ENCODE measurements at regions not wholly inside any gene's neighbourhood (a gene's known extent, or its start where the extent isn't known, plus 50 kb on each side); places are given as distances from the start of the nearest gene placed in this dataset.

- Histone ChIP-seq H3K79me2 (ENCODE audit: insufficient read depth, low read length) (no peaks in the 10 kb centered on the region), H3K9ac (ENCODE audit: insufficient read depth, low read depth, low read length) (no peak overlapping the region), H3K27ac (ENCODE audit: extremely low read length, insufficient read depth, low read length) (no peak overlapping the region), H2AFZ (ENCODE audit: low read length) (no peak overlapping the region), H3K9me3 (ENCODE audit: low read length) (no peaks in the 10 kb centered on the region), H4K20me1 (ENCODE audit: insufficient read depth, low read length) (no peaks in the 10 kb centered on the region), H3K4me2 (ENCODE audit: low read depth, low read length) (no peak overlapping the region), H3K4me3 (replicated peaks in 1 of 3; ENCODE audit: insufficient read depth in 1 of 3, low read depth in 2 of 3, low read length in 3 of 3) (no peak overlapping the region), H3K36me3 (replicated peaks in 1 of 2; ENCODE audit: control insufficient read depth in 1 of 2, insufficient read depth in 2 of 2, low read length in 2 of 2) (no peaks in the 10 kb centered on the region), H3K4me1 (ENCODE audit: insufficient read depth, low read length) (no peaks in the 10 kb centered on the region), H3K27me3 (ENCODE audit: control insufficient read depth in 1 of 2, insufficient read depth in 2 of 2, low read length in 2 of 2) (no peaks in the 10 kb centered on the region)
- in situ Hi-C loops (cut with HindIII; ENCODE audit: extremely low pct_ligation_motif_present, low pct_unique_long_range_greater_than_20kb) = no loop called here
- intact Hi-C loops (cut with micrococcal nuclease; ENCODE audit: unreplicated experiment) = no loop called here
- BruUV-seq (replicated peaks) = no TSS peak
- TF ChIP-seq ZNF350 (CRISPR knock-in tag; IDR thresholded peaks at IDR 0.05; ENCODE audit: borderline replicate concordance, low read depth) (no peak), ZBTB7A (CRISPR knock-in tag; IDR thresholded peaks at IDR 0.05) (no peak), NBN (conservative IDR thresholded peaks at IDR 0.05) (no peak), NR2C2 (CRISPR knock-in tag; IDR thresholded peaks at IDR 0.05; ENCODE audit: borderline replicate concordance) (no peak), RFXANK (CRISPR knock-in tag; IDR thresholded peaks at IDR 0.05) (no peak), ZMYM3 (CRISPR knock-in tag; IDR thresholded peaks at IDR 0.05) (no peak), ZBTB21 (CRISPR knock-in tag; IDR thresholded peaks at IDR 0.05) (no peak), TIGD3 (CRISPR knock-in tag; IDR thresholded peaks at IDR 0.05; ENCODE audit: borderline replicate concordance) (no peak), CCDC6 (CRISPR knock-in tag; IDR thresholded peaks at IDR 0.05) (no peak), IKZF4 (CRISPR knock-in tag; IDR thresholded peaks at IDR 0.05; ENCODE audit: borderline replicate concordance, low read depth, not compliant biosample characterization) (no peak), ZFP36 (IDR thresholded peaks at IDR 0.05; ENCODE audit: borderline replicate concordance, low read depth, low read length, partially characterized antibody) (no peak), ARNT2 (CRISPR knock-in tag; IDR thresholded peaks at IDR 0.05; ENCODE audit: low read depth) (no peak)
- ChIA-PET CTCF (ENCODE audit: low intra/inter-chr PET ratio, low total read pairs) (no interaction called here), POLR2A (no interaction called here)
- WGBS (ENCODE audit: low lambda C conversion rate) = 2% methylated on average over 3 of the region's 3 CpGs
- FAIRE-seq (no peak), DNase-seq (ENCODE audit: low spot score) (no peak), ATAC-seq (no peak)
Measured at GRCh38 chr1:74953622-74954021, 180.6 kb upstream of the LHX8 start.
